Activated naive CD4-positive, alpha-beta T cell treated with anti-CD3 and anti-CD28 coated beads, Interleukin-2, amount 50 U/mL, for 24 hours (primary cell): ENCODE measurements at regions not wholly inside any gene's neighbourhood (a gene's known extent, or its start where the extent isn't known, plus 50 kb on each side); places are given as distances from the start of the nearest gene placed in this dataset.

ENCODE experiments used
- H3K27ac Mint-ChIP-seq: one replicate; pipeline ENCODE4 v1.8.0; 2021; ENCODE audit warnings: mild to moderate bottlenecking, mixed read lengths
- H3K27me3 Mint-ChIP-seq: one replicate; pipeline ENCODE4 v1.8.0; 2021; ENCODE audit warnings: mixed read lengths
- H3K36me3 Mint-ChIP-seq: one replicate; pipeline ENCODE4 v1.8.0; 2021; ENCODE audit warnings: mixed read lengths
- H3K4me1 Mint-ChIP-seq: one replicate; pipeline ENCODE4 v1.8.0; 2021; ENCODE audit warnings: mixed read lengths
- H3K4me3 Mint-ChIP-seq: one replicate; pipeline ENCODE4 v1.8.0; 2021; ENCODE audit warnings: mild to moderate bottlenecking, mixed read lengths
- H3K9me3 Mint-ChIP-seq: one replicate; pipeline ENCODE4 v1.8.0; 2021; ENCODE audit warnings: mixed read lengths

DNA sequence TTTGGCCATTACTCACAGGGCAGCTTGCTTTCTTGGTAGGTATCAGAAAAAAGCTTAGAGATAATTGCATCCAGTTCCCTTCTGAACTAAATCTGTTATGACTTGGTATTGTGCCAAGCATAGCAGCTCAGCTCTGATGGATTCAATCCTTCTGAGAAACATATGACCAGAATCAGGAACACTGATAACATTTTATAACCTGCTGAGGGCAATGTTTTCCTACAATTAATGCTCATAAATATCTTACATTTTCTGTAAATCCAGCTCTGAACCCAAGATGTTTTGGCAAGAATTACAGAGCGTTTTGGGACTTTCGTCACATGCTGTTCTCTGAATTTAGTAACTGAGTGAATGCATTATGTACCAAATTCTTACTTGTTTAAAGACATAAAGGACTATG is 167.8 kb downstream of the KIF20B start:
- Mint-ChIP-seq H3K27me3 (peaks cover 3% of the 10 kb centered on the region), H3K27ac (no peak overlapping the region), H3K36me3 (no peaks in the 10 kb centered on the region), H3K4me1 (no peaks in the 10 kb centered on the region), H3K9me3 (no peaks in the 10 kb centered on the region), H3K4me3 (no peak overlapping the region)

DNA sequence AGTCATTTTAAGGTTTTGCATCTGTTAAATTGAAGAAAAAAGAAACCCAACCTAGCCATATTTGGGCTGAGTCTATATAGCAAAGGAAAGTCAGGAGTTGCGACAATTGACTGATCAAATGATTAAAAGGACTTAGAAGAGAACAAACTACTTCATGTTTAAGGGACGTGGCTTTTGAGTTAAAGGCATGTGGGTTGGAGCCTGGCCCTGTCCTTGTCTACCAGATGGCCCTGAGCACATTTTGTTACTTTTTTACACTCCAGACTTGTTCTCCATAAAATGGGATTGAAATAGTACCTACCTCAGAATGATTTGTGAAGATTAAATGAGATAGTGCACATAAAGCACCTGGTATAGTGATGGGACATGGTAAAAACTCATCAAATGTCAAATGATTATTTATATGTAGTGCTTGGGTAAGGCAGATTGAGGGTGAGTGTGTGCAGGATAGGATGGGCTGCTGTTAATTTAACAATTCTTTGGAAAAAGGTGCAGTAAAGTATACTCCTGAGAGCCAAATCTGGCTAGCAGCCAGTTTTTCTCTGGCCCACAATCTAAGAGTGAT is 168.3 kb downstream of the KIF20B start:
- Mint-ChIP-seq H3K4me3 (no peak overlapping the region), H3K9me3 (no peaks in the 10 kb centered on the region), H3K27ac (no peak overlapping the region), H3K36me3 (no peaks in the 10 kb centered on the region), H3K27me3 (peaks cover 3% of the 10 kb centered on the region), H3K4me1 (no peaks in the 10 kb centered on the region)

DNA sequence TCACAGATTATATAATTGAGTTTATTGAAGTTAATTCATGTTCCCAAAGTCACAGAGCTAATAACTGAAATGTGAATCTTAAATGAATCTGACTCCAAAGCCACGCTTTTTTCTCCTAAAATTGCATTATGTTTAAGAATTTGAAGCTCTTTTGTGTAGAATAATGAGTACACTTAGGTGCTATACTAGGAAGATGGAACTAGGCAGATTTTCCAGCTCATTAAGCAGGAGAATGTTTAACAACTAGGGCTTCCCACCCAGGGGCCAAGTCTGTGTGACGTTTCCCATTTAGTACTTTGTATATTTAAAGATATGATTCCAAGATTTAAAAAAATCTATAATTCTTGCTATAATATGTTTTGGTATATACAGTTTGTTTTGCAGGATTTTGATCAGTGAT is 169.5 kb downstream of the KIF20B start:
- no peaks in the 10 kb centered on the region for H3K36me3 Mint-ChIP-seq
- no peaks in the 10 kb centered on the region for H3K9me3 Mint-ChIP-seq
- H3K4me3 Mint-ChIP-seq: no peak overlapping the region
- H3K27me3 Mint-ChIP-seq: peaks cover 7% of the 10 kb centered on the region
- no peaks in the 10 kb centered on the region for H3K4me1 Mint-ChIP-seq
- H3K27ac Mint-ChIP-seq: no peak overlapping the region

DNA sequence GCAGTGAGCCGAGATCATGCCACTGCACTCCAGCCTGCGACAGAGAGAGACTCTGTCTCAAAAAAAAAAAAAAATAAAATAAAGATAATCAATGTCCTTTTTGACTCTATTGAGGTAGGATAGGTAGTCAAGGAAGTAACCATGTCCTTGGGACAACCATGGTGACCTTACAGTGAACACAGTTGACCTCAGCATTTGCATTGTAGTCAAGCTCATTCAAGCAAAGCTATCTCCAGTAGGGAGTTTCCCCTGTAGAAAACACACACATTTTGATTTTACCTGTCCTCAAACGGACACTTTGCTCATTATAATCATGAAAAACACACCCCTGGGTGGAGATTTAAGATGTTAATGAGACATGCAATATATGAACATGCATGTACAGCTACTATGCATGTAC is 171.7 kb downstream of the KIF20B start:
- Mint-ChIP-seq H3K36me3 (no peaks in the 10 kb centered on the region), H3K4me3 (no peak overlapping the region), H3K27me3 (peaks cover 7% of the 10 kb centered on the region)

DNA sequence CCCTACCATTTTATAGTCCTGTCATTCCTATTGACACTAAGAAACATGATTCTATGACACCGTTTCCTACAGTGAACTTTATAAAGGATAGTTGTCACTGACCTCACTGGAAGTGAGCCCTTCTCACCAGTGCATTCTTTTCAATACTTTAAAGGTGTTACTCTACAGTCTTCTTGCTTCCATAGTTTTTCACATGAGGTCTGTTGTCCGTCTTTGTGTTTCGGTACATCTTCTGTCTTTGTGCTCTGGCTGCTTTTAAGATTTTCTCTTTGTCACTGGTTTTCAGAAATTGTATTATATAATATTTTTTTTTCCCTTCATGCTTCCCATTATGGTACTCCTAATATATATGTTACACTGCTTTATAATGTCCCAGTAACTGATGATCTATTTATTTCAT is 174.2 kb downstream of the KIF20B start:
- Mint-ChIP-seq H3K27me3 (peaks cover 7% of the 10 kb centered on the region), H3K36me3 (no peaks in the 10 kb centered on the region), H3K4me3 (no peak overlapping the region), H3K4me1 (no peaks in the 10 kb centered on the region), H3K27ac (no peak overlapping the region), H3K9me3 (no peaks in the 10 kb centered on the region)

More for the DNA sequence above, 171.7 kb downstream of the KIF20B start:
- no peak overlapping the region for H3K27ac Mint-ChIP-seq
- H3K4me1 Mint-ChIP-seq: no peaks in the 10 kb centered on the region
- H3K9me3 Mint-ChIP-seq: no peaks in the 10 kb centered on the region

DNA sequence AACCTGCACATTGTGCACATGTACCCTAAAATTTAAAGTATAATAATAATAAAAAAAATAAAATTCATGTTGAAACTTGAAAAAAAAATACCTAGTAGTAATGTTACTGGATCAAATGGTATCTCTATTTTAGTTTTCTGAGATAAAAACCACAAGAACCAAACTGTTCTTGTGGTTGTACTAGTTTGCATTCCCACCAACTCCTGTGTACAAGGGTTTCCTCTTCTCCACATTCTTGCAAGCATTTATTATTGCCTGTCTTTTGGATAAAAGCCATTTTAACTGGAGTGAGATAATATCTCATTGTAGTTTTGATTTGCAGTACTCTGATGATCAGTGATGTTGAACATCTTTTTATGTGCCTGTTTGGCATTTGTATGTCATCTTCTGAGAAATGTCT is 177.7 kb downstream of the KIF20B start:
- H3K4me1 Mint-ChIP-seq: no peaks in the 10 kb centered on the region
- no peak overlapping the region for H3K27ac Mint-ChIP-seq
- no peaks in the 10 kb centered on the region for H3K36me3 Mint-ChIP-seq
- H3K4me3 Mint-ChIP-seq: no peak overlapping the region
- H3K9me3 Mint-ChIP-seq: peaks cover 19% of the 10 kb centered on the region
- peaks cover 18% of the 10 kb centered on the region for H3K27me3 Mint-ChIP-seq

DNA sequence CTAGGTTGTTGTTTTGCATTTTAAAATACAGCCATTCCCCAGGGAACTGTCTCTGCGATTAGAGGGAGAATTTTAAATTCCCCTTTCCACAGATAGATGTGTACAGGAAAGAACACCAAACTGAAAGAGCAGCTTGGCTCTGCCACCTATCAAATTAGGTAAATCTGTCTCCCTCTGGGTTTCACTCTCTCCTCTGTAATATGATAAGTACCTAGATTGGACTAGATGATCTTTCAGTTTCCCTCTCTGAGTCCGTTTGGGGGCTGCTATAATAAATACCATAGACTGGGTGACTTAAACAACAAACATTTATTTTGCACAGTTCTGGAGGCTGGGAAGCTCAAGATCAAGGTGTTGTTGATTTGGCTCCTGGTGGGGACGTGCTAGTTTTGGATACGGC is 186.0 kb downstream of the KIF20B start:
- Mint-ChIP-seq H3K9me3 (peaks cover 4% of the 10 kb centered on the region), H3K27ac (no peak overlapping the region), H3K36me3 (no peaks in the 10 kb centered on the region), H3K27me3 (peaks cover 17% of the 10 kb centered on the region), H3K4me3 (no peak overlapping the region), H3K4me1 (no peaks in the 10 kb centered on the region)

DNA sequence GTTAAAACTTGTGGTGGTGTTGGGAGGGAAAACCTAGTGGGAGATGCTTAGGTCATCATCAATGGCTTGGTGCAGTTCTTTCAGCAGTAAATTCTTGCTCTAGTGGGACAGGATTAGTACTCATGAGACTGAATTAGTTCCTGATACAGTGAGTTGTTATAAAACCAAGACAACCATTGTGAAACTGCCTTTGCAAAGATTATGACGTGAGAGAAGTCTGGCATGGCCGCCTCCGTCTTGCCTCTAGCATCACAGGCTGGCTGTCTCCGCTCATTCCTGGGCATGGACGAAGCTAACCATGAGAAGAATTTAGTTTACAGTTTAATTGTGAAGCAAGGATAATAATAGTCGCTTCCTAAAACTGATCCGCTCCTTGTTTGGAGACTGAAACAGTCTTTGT is 186.4 kb downstream of the KIF20B start:
- Mint-ChIP-seq H3K27me3 (peaks cover 14% of the 10 kb centered on the region), H3K4me1 (no peaks in the 10 kb centered on the region), H3K27ac (no peak overlapping the region), H3K4me3 (no peak overlapping the region), H3K9me3 (peaks cover under 1% of the 10 kb centered on the region), H3K36me3 (no peaks in the 10 kb centered on the region)

DNA sequence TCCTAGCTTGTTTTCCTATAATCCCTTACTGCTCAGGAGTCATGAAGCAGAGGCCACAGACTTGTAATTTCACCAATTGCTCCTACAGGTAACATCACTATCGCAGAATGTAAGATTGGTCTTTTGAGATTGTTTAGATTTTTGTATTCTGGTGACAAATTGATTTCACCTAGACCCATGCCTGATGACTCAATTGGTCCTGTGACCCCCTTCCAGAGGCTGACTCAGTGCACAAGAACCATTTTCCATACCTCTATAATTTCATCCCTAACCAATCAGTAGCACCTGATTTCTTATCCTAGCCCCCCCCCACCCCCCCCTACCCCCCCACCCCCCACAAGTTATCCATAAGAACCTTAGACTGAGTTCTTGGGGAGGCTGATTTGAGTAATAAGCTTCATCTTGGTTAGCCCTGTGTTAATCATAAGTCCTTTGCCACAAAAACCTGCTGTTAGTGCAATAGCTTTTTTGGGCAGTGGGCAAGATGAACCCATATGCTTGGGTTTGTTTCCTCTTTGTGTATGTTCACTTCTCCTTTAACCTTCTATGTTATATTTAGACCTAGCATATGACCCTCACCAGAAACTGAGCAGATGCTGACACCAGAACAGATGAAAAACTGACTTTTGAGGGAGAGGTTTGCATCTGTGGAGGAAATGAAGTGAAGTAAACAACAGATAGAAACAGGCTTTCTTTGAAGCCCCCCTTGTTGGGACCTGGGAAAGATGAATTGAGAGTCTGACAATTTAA is 187.1 kb downstream of the KIF20B start:
- no peak overlapping the region for H3K4me3 Mint-ChIP-seq
- H3K36me3 Mint-ChIP-seq: no peaks in the 10 kb centered on the region
- no peaks in the 10 kb centered on the region for H3K9me3 Mint-ChIP-seq
- no peak overlapping the region for H3K27ac Mint-ChIP-seq
- H3K27me3 Mint-ChIP-seq: peaks cover 14% of the 10 kb centered on the region
- no peaks in the 10 kb centered on the region for H3K4me1 Mint-ChIP-seq

DNA sequence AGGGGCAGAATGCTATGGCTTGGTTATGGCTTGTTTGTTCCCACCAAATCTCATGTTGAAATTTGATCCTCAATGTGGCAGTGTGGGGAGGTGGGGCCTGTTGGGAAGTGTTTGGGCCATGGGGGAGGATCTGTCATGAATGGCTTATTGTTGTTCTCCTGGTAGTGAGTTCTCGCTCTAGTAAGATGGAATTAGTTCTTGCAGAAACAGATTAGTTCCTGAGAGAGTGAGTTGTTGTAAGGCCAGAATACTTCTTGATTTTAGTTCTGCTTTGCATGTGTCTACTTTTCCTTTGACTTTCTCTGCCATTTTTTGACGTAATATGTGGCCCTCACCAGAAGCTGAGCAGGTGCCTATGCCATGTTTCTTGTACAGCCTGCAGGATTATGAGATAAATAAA is 188.2 kb downstream of the KIF20B start:
- Mint-ChIP-seq H3K4me3 (no peak overlapping the region), H3K4me1 (no peaks in the 10 kb centered on the region), H3K27ac (no peak overlapping the region), H3K27me3 (peaks cover 17% of the 10 kb centered on the region), H3K9me3 (no peaks in the 10 kb centered on the region), H3K36me3 (no peaks in the 10 kb centered on the region)

DNA sequence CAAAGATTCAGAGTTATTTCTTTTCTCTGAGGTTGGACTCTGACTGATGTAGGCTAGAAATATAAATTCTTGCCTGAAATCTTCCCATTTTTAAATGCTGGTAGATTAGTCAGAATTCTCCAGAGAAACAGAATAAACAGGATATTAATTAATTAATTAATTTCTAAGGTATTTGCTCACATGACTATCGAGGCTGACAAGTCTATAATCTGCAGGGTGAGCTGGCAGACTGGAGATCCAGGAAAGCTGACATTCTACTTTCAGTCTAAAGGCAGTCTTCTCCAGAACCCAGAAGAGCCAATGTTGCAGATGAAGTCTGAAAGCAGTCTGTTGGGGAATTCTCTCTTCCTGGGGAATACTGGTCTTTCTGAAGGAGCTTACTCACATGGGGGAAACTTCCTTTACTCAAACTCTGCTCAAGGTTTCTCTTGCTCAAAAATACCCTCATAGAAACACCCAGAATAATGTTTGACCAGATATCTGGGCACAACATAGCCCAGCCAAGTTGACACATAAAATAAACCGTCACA is 189.7 kb downstream of the KIF20B start:
- Mint-ChIP-seq H3K36me3 (no peaks in the 10 kb centered on the region), H3K27me3 (peaks cover 12% of the 10 kb centered on the region), H3K27ac (no peak overlapping the region), H3K4me1 (no peaks in the 10 kb centered on the region), H3K9me3 (no peaks in the 10 kb centered on the region), H3K4me3 (no peak overlapping the region)

DNA sequence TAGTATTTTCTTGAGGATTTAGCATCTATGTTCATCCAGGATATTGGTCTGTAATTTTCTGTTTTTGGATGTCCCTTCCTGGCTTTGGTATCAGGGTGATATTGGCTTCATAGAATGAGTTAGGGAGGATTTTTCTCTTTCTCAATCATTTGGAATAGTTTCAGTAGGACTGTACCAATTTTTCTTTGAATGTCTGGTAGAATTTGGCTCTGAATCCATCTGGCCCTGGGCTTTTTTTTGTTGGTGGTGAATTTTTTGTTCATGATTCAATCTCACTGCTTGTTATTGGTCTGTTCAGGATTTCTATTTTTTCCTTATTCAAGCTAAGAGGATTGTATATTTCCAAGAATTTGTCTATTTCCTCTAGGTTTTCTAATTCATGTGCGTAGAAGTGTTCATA is 192.7 kb downstream of the KIF20B start:
- H3K36me3 Mint-ChIP-seq: peaks cover 2% of the 10 kb centered on the region
- no peak overlapping the region for H3K4me3 Mint-ChIP-seq
- H3K9me3 Mint-ChIP-seq: peaks cover 8% of the 10 kb centered on the region
- H3K27ac Mint-ChIP-seq: no peak overlapping the region
- H3K27me3 Mint-ChIP-seq: peaks cover 9% of the 10 kb centered on the region
- no peaks in the 10 kb centered on the region for H3K4me1 Mint-ChIP-seq

DNA sequence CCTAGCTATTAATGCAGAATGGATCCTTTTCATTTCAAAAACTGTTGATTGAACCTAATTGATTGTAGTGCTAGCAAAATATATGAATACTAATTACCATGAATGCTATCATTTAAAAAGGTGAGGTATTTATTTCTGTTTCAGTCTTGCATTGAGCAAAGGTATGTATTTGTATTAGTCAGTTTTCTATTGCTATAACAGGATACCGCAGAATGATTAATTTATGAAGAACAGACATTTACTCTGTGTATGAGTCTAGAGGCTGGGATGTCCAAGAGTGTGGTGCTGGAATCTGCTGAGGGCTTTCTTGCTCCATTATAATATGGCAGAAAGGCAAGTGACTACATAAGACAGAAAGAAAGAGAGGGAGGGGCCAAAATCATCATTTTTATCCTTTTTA is 199.2 kb downstream of the KIF20B start:
- no peak overlapping the region for H3K27ac Mint-ChIP-seq
- H3K4me1 Mint-ChIP-seq: no peaks in the 10 kb centered on the region
- peaks cover 8% of the 10 kb centered on the region for H3K9me3 Mint-ChIP-seq
- peaks cover 2% of the 10 kb centered on the region for H3K36me3 Mint-ChIP-seq
- peaks cover 13% of the 10 kb centered on the region for H3K27me3 Mint-ChIP-seq
- H3K4me3 Mint-ChIP-seq: no peak overlapping the region

DNA sequence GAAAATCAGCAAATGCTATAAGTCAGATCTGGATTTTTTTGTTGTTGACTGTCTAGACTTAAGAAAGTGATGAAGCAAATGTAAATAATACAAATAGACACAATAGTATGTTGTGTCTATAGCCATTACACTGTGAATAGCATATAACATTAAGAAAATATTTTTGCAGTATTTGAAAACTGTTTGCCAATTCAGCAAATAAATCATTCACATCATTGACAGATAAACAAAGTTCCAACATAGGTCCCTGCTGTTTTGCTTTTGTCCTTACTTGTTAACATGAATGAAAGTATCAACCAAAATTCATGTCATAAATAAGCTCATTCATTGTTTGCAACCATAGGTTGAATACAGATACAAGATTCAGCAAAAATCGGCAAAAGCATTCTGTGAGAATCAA is 200.5 kb downstream of the KIF20B start:
- H3K4me3 Mint-ChIP-seq: no peak overlapping the region
- no peak overlapping the region for H3K27ac Mint-ChIP-seq
- H3K27me3 Mint-ChIP-seq: peaks cover 10% of the 10 kb centered on the region
- no peaks in the 10 kb centered on the region for H3K9me3 Mint-ChIP-seq
- H3K4me1 Mint-ChIP-seq: no peaks in the 10 kb centered on the region
- H3K36me3 Mint-ChIP-seq: no peaks in the 10 kb centered on the region

DNA sequence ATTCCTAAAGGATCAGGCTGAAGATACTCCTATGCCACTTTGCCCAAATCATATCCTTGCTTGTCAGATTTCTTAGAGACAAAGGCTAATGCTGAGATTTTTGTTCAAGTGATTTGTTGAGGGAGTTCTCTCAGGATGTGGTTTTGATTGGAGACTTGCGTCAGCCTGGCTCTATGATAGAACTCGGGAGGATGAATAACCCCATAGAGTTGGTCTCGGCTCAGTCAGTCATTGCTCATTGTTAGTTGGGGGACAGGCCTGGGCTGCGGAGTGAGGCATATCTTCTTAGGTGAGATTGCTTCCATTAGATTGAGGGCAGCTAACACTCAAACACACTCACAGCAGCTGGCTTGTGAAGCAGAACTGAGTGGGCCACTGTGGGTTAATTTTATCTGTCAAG is 203.4 kb downstream of the KIF20B start:
- no peaks in the 10 kb centered on the region for H3K36me3 Mint-ChIP-seq
- H3K4me1 Mint-ChIP-seq: no peaks in the 10 kb centered on the region
- no peaks in the 10 kb centered on the region for H3K9me3 Mint-ChIP-seq
- peaks cover 16% of the 10 kb centered on the region for H3K27me3 Mint-ChIP-seq
- no peak overlapping the region for H3K4me3 Mint-ChIP-seq
- H3K27ac Mint-ChIP-seq: no peak overlapping the region

DNA sequence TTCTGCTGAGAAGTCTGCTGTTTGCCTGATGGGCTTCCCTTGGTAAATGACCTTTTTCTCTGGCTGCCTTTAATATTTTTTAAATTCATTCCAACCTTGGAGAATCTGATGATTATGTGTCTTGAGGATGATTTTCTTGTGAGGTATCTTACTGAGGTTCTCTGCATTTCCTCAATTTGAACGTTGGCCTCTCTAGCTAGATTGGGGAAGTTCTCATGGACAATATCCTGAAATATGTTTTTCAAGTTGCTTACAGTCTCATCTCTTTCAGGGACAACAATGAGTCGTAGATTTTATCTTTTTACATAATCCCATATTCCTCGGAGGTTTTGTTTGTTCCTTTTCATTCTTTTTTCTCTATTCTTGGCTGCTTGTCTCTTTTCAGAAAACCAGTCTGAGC is 208.4 kb downstream of the KIF20B start:
- no peaks in the 10 kb centered on the region for H3K36me3 Mint-ChIP-seq
- peaks cover 12% of the 10 kb centered on the region for H3K27me3 Mint-ChIP-seq
- no peaks in the 10 kb centered on the region for H3K4me1 Mint-ChIP-seq

More for the DNA sequence above, 208.4 kb downstream of the KIF20B start:
- Mint-ChIP-seq H3K9me3 (no peaks in the 10 kb centered on the region), H3K4me3 (no peak overlapping the region), H3K27ac (no peak overlapping the region)
